ENCODE measurements at regions not wholly inside any gene's neighbourhood (a gene's known extent, or its start where the extent isn't known, plus 50 kb on each side); places are given as distances from the start of the nearest gene placed in this dataset.

GRCh38 chr15:25226360-25226759 lies 212.5 kb downstream of the UBE3A start:
- no peaks in the 10 kb centered on the region for H3K36me3 ChIP-seq (ENCODE audit: control insufficient read depth, insufficient read depth, low read length)
- no peak overlapping the region for H3K27ac Mint-ChIP-seq (ENCODE audit: unreplicated experiment)
- CTCF ChIA-PET: no interaction called here
- H3K4me1 Mint-ChIP-seq (ENCODE audit: low read depth, unreplicated experiment): no peaks in the 10 kb centered on the region
- no peaks in the 10 kb centered on the region for H3K27me3 Mint-ChIP-seq (ENCODE audit: insufficient read depth, unreplicated experiment)
- no peak overlapping the region for H3K4me3 ChIP-seq (ENCODE audit: low read depth, low read length)
- no peak for DNase-seq
- no peak for TF ChIP-seq CTCF (IDR thresholded peaks at IDR 0.05; ENCODE audit: insufficient read depth in 1 of 2, low read depth in 1 of 2, low read length in 1 of 2, severe bottlenecking in 1 of 2, unreplicated experiment in 1 of 2)
- H3K4me3 Mint-ChIP-seq (ENCODE audit: unreplicated experiment): no peak overlapping the region
- H3K4me1 ChIP-seq: no peaks in the 10 kb centered on the region
- no peaks in the 10 kb centered on the region for H3K9me3 Mint-ChIP-seq (ENCODE audit: unreplicated experiment)
- no peaks in the 10 kb centered on the region for H3K36me3 Mint-ChIP-seq (ENCODE audit: insufficient read depth, unreplicated experiment)
- POLR2A ChIA-PET: no interaction called here
- no peaks in the 10 kb centered on the region for H3K27me3 ChIP-seq (replicated peaks; ENCODE audit: control insufficient read depth, insufficient read depth, low read length)
- BruUV-seq (replicated peaks): no TSS peak
- H3K9me3 ChIP-seq: peaks cover 21% of the 10 kb centered on the region
- intact Hi-C loops (cut with micrococcal nuclease; ENCODE audit: unreplicated experiment): no loop called here

- peaks cover 27% of the 10 kb centered on the region for H3K9me3 ChIP-seq
- intact Hi-C loops (cut with micrococcal nuclease; ENCODE audit: unreplicated experiment): no loop called here
- BruUV-seq (replicated peaks): no TSS peak
- no peak overlapping the region for H3K4me3 ChIP-seq (ENCODE audit: low read depth, low read length)
- no peak for TF ChIP-seq CTCF (IDR thresholded peaks at IDR 0.05; ENCODE audit: insufficient read depth in 1 of 2, low read depth in 1 of 2, low read length in 1 of 2, severe bottlenecking in 1 of 2, unreplicated experiment in 1 of 2)
- H3K27me3 ChIP-seq (replicated peaks; ENCODE audit: control insufficient read depth, insufficient read depth, low read length): no peaks in the 10 kb centered on the region
- no peak overlapping the region for H3K27ac Mint-ChIP-seq (ENCODE audit: unreplicated experiment)
- DNase-seq: no peak
- POLR2A ChIA-PET: no interaction called here
- H3K4me1 ChIP-seq: no peaks in the 10 kb centered on the region
- no peaks in the 10 kb centered on the region for H3K36me3 Mint-ChIP-seq (ENCODE audit: insufficient read depth, unreplicated experiment)
- H3K4me1 Mint-ChIP-seq (ENCODE audit: low read depth, unreplicated experiment): no peaks in the 10 kb centered on the region
- H3K36me3 ChIP-seq (ENCODE audit: control insufficient read depth, insufficient read depth, low read length): no peaks in the 10 kb centered on the region
- CTCF ChIA-PET: no interaction called here
- no peak overlapping the region for H3K4me3 Mint-ChIP-seq (ENCODE audit: unreplicated experiment)
- H3K9me3 Mint-ChIP-seq (ENCODE audit: unreplicated experiment): no peaks in the 10 kb centered on the region
- H3K27me3 Mint-ChIP-seq (ENCODE audit: insufficient read depth, unreplicated experiment): no peaks in the 10 kb centered on the region
These were observed 210.6 kb downstream of the UBE3A start for GRCh38 chr15:25228261-25228660.

GRCh38 chr15:25230442-25230841 lies 208.4 kb downstream of the UBE3A start:
- CTCF ChIA-PET: no interaction called here

More at GRCh38 chr15:25230442-25230841, 208.4 kb downstream of the UBE3A start:
- POLR2A ChIA-PET: no interaction called here
- peaks cover 34% of the 10 kb centered on the region for H3K9me3 ChIP-seq
- Mint-ChIP-seq H3K27ac (ENCODE audit: unreplicated experiment) (no peak overlapping the region), H3K27me3 (ENCODE audit: insufficient read depth, unreplicated experiment) (no peaks in the 10 kb centered on the region), H3K4me3 (ENCODE audit: unreplicated experiment) (no peak overlapping the region), H3K9me3 (ENCODE audit: unreplicated experiment) (no peaks in the 10 kb centered on the region), H3K4me1 (ENCODE audit: low read depth, unreplicated experiment) (no peaks in the 10 kb centered on the region), H3K36me3 (ENCODE audit: insufficient read depth, unreplicated experiment) (no peaks in the 10 kb centered on the region)
- no peaks in the 10 kb centered on the region for H3K36me3 ChIP-seq (ENCODE audit: control insufficient read depth, insufficient read depth, low read length)
- intact Hi-C loops (cut with micrococcal nuclease; ENCODE audit: unreplicated experiment): no loop called here
- no peaks in the 10 kb centered on the region for H3K27me3 ChIP-seq (replicated peaks; ENCODE audit: control insufficient read depth, insufficient read depth, low read length)
- no peaks in the 10 kb centered on the region for H3K4me1 ChIP-seq
- DNase-seq: no peak
- no peak for TF ChIP-seq CTCF (IDR thresholded peaks at IDR 0.05; ENCODE audit: insufficient read depth in 1 of 2, low read depth in 1 of 2, low read length in 1 of 2, severe bottlenecking in 1 of 2, unreplicated experiment in 1 of 2)
- H3K4me3 ChIP-seq (ENCODE audit: low read depth, low read length): no peak overlapping the region
- BruUV-seq (replicated peaks): no TSS peak
